LNCAP (cell line): ENCODE measurements at regions not wholly inside any gene's neighbourhood (a gene's known extent, or its start where the extent isn't known, plus 50 kb on each side); places are given as distances from the start of the nearest gene placed in this dataset.

Source experiments
- TF ChIP-seq, protein P1 (sequence below): fragments of 450-650 bp; IDR thresholded peaks from 2 replicates; pipeline ENCODE4 v1.5.1; 2017; ENCODE audit warnings: mild to moderate bottlenecking

DNA sequence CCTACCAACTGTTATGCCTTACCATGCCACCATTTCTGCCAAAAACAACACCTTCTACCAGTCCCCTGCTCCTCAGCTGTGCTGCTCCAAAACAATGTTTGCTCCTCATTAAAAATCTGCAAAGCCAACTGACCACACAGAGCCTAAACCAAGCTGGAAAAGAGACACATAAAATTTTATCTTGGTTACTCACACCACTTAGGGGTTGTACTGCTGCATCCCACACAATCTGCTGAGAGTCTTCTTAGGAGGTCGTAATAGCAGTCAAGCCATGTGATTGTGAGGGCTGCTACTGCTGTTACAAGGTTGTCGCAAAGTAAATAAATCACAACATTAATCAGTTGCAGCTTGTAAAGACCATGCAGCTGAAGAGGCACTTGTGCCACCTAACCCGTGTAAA is 607.4 kb upstream of the FAM241A start:
- TF ChIP-seq, protein P1, sequence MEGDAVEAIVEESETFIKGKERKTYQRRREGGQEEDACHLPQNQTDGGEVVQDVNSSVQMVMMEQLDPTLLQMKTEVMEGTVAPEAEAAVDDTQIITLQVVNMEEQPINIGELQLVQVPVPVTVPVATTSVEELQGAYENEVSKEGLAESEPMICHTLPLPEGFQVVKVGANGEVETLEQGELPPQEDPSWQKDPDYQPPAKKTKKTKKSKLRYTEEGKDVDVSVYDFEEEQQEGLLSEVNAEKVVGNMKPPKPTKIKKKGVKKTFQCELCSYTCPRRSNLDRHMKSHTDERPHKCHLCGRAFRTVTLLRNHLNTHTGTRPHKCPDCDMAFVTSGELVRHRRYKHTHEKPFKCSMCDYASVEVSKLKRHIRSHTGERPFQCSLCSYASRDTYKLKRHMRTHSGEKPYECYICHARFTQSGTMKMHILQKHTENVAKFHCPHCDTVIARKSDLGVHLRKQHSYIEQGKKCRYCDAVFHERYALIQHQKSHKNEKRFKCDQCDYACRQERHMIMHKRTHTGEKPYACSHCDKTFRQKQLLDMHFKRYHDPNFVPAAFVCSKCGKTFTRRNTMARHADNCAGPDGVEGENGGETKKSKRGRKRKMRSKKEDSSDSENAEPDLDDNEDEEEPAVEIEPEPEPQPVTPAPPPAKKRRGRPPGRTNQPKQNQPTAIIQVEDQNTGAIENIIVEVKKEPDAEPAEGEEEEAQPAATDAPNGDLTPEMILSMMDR = no peak

DNA sequence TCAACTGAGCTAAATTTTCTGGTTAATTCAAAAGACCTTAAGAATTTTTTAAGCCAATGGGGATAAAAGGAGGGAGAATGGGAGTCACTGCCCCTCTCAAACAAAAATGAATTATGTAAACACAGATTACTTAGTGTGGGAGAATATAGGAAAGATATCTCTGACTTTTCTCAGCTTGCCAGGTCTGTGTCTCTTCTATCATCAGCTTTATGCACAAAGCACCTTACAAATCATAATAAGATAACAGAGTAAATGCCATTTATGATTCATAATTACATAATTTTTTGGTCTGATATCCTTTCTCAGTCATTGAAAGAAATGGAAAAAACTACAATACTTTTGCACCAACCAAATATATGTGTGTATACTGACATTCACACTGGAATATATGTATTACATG is 604.6 kb upstream of the FAM241A start:
- TF ChIP-seq, protein P1 = no peak

DNA sequence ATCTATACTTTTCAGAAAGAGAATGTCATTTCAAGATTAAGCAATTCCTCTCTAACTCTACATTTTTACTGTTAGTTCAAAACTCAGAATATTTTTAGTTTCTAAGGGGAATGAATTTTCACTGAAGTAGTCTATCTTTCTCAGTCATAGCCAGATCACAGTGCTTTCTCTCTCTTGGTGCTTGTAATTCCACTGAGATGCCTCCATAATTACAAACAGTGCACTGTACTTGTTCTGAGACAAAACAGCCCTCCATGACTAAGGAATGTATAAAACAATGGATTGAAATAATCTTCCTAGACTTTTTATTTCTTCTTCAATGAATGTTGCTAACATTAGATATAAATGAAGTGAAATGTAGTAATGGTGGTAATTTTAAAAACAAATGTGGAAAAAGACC is 603.2 kb upstream of the FAM241A start:
- TF ChIP-seq, protein P1 = no peak

DNA sequence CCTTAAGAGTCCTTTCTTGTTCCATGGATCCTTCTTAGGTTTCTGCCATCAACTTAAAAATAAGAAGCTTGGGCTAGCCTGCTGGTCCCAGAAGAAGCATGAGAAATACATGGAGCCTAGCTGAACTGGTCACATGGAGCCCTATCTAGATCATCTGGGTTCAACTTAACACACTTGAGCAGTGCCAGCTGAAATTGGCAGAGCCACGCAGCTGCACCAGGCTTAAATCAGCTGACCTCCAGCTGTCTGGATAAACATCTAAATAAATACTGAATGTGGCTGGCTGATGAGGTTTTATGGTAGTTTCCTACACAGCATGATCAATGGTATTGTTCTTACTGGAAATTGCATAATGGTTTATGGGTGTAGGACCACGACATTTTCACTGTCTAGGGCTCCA is 598.4 kb upstream of the FAM241A start:
- TF ChIP-seq, protein P1 = no peak

DNA sequence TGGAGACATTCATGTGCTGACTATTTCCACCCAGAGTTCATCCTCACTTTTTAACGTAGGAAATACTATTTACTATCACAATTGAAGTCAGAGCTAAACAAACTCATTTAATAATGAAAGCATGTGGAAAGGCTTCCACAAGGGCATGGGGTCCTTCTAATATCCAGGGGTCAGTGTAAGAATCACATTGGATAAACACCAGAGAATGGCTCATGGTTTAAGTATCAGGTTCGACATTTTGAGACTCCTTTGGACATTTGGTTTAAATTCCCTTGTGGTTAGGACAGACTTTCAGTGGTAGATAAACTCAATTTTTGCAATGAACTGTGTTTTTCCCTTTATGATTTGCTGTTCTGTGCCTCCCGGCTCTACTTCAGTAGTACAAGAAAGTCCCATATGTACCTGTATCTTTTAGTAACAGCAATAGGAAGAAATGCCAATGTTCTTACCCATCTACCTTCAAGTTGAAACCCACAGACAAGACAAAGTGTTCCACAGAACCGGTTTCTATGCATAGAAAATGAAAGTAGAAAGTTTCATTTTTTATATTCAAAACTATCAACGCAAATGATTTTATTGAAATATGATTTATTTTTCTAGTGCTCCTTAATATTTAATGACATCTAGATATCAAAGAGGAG is 589.0 kb upstream of the FAM241A start:
- TF ChIP-seq, protein P1 = no peak

DNA sequence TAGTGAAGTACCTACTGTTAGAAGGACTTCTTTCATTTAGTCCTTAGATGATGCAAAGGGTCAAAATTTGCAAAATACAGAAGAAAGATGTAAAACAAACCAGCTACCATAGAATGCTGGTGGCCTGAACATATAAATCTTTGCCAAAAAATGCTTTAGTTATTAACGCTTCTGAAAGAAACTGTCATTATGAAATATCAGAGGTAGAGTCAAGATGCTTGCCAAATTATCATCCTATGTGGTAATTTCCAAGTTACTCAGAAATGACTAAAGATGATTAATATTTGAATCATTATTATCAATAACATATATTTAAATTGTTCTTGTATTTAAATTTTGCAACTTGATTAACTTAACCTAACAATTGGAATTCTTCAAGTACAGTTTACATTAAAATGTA is 588.4 kb upstream of the FAM241A start:
- TF ChIP-seq, protein P1 = no peak

DNA sequence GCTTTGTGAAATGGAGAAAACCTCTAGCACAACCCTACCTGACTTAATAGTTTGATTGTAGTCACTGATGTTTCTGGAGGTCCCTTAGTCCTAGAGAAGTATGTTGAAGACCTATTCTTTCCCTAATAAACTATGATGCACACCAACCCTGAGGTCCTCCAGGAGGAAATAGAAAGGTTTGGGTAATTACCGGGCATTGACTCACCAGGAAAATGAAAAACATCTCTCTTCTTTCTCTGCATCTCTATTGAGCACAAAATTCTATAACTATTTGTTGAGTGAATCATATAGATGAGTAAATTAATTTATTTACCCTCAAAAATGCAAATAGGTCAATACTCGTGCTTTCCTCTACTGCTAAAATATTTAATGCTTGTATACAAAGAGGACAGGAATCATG is 582.4 kb upstream of the FAM241A start:
- TF ChIP-seq, protein P1 = no peak

DNA sequence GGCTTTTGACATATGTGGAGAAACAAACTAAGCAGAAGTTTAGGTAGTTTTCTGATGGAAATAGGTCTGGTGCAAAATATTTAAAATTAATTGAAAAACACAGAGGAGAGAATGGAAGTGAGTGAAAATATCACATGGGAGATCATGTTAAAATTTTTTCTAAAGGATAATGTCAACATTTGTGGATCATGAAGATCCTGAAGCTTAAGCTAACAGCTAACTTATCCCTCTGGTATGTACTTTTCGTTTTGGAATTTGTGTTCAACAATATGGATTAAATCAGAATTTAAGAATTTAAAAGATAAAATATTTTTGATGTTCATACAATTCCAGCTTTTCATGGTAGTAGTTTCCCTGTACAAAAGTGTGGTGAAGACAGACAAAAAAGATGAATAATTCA is 572.8 kb upstream of the FAM241A start:
- TF ChIP-seq, protein P1 = no peak
